ENCODE measurements at regions not wholly inside any gene's neighbourhood (a gene's known extent, or its start where the extent isn't known, plus 50 kb on each side); places are given as distances from the start of the nearest gene placed in this dataset.

GRCh38 chr6:25193460-25194171 is 85.6 kb upstream of the CARMIL1 start:
- peak; percentile 85 for DNase-seq (ENCODE audit: low read depth, low spot score)
- no peak overlapping the region for H3K4me3 ChIP-seq (ENCODE audit: low read depth, low read length)
- POLR2A ChIA-PET: interaction anchor here (0.6 to 2.2 kb wide), 7 partner anchors 8 to 778 kb away, joined by 3 to 47 read pairs (median 9); no protein-coding TSS in a partner anchor

GRCh38 chr6:25194172-25194678 is 84.9 kb upstream of the CARMIL1 start:
- no peak overlapping the region for H3K27ac ChIP-seq (ENCODE audit: low read depth, low read length)
- no peak for DNase-seq (ENCODE audit: low read depth, low spot score)
- H3K9me3 ChIP-seq (ENCODE audit: control insufficient read depth, insufficient read depth, low read length): no peaks in the 10 kb centered on the region
- H3K4me3 ChIP-seq (ENCODE audit: low read depth, low read length): no peak overlapping the region
- no peaks in the 10 kb centered on the region for H3K27me3 ChIP-seq (ENCODE audit: control insufficient read depth, insufficient read depth, low read length)
- POLR2A ChIA-PET: interaction anchor here (0.6 to 2.2 kb wide), 3 partner anchors 13 to 22 kb away, joined by 3 to 47 read pairs (median 3); no protein-coding TSS in a partner anchor
- CTCF ChIA-PET: interaction anchor here (2.3 kb wide), 1 partner anchor 29 kb away, joined by 10 read pairs; no protein-coding TSS in a partner anchor
- TF ChIP-seq CTCF (IDR thresholded peaks at IDR 0.05; ENCODE audit: low read depth, low read length): no peak

More at GRCh38 chr6:25193460-25194171, 85.6 kb upstream of the CARMIL1 start:
- Histone ChIP-seq H3K27ac (ENCODE audit: low read depth, low read length) (peak overlapping the region; percentile 95), H3K27me3 (ENCODE audit: control insufficient read depth, insufficient read depth, low read length) (no peaks in the 10 kb centered on the region), H3K9me3 (ENCODE audit: control insufficient read depth, insufficient read depth, low read length) (no peaks in the 10 kb centered on the region)
- TF ChIP-seq CTCF (IDR thresholded peaks at IDR 0.05; ENCODE audit: low read depth, low read length): no peak
- CTCF ChIA-PET: interaction anchor here (0.5 to 2.3 kb wide), 4 partner anchors 30 to 323 kb away, joined by 3 to 10 read pairs (median 6); partner anchors contain the start of gene CARMIL1

GRCh38 chr6:25196464-25196863 is 82.7 kb upstream of the CARMIL1 start:
- Histone ChIP-seq H3K4me3 (ENCODE audit: low read depth, low read length) (no peak overlapping the region), H3K27ac (ENCODE audit: low read depth, low read length) (no peak overlapping the region), H3K27me3 (ENCODE audit: control insufficient read depth, insufficient read depth, low read length) (no peaks in the 10 kb centered on the region), H3K9me3 (ENCODE audit: control insufficient read depth, insufficient read depth, low read length) (no peaks in the 10 kb centered on the region)
- no peak for TF ChIP-seq CTCF (IDR thresholded peaks at IDR 0.05; ENCODE audit: low read depth, low read length)
- no peak for DNase-seq (ENCODE audit: low read depth, low spot score)
- POLR2A ChIA-PET: no interaction called here
- CTCF ChIA-PET: no interaction called here

- no peak for TF ChIP-seq CTCF (IDR thresholded peaks at IDR 0.05; ENCODE audit: low read depth, low read length)
- no peak for DNase-seq (ENCODE audit: low read depth, low spot score)
- H3K27me3 ChIP-seq (ENCODE audit: control insufficient read depth, insufficient read depth, low read length): no peaks in the 10 kb centered on the region
- no peak overlapping the region for H3K4me3 ChIP-seq (ENCODE audit: low read depth, low read length)
- CTCF ChIA-PET: no interaction called here
- POLR2A ChIA-PET: no interaction called here
- H3K9me3 ChIP-seq (ENCODE audit: control insufficient read depth, insufficient read depth, low read length): no peaks in the 10 kb centered on the region
- H3K27ac ChIP-seq (ENCODE audit: low read depth, low read length): no peak overlapping the region
These were observed 82.1 kb upstream of the CARMIL1 start for GRCh38 chr6:25197111-25197510.

GRCh38 chr6:25199544-25199943 is 79.6 kb upstream of the CARMIL1 start:
- no peak for TF ChIP-seq CTCF (IDR thresholded peaks at IDR 0.05; ENCODE audit: low read depth, low read length)
- ChIA-PET CTCF (interaction anchor here (1.4 to 2.2 kb wide), 3 partner anchors 21 to 291 kb away, joined by 3 to 10 read pairs (median 7); no protein-coding TSS in a partner anchor), POLR2A (no interaction called here)

More at GRCh38 chr6:25199544-25199943, 79.6 kb upstream of the CARMIL1 start:
- Histone ChIP-seq H3K4me3 (ENCODE audit: low read depth, low read length) (no peak overlapping the region), H3K27ac (ENCODE audit: low read depth, low read length) (no peak overlapping the region), H3K9me3 (ENCODE audit: control insufficient read depth, insufficient read depth, low read length) (no peaks in the 10 kb centered on the region), H3K27me3 (ENCODE audit: control insufficient read depth, insufficient read depth, low read length) (no peaks in the 10 kb centered on the region)
- DNase-seq (ENCODE audit: low read depth, low spot score): no peak
